Fibroblast of skin of back (primary cell): ENCODE measurements at regions not wholly inside any gene's neighbourhood (a gene's known extent, or its start where the extent isn't known, plus 50 kb on each side); places are given as distances from the start of the nearest gene placed in this dataset.

ENCODE experiments used
- DNase-seq: peaks from one replicate; pipeline ENCODE4 v3.0.0-alpha.2; 2013

- DNase-seq: no peak
These were observed 98.1 kb upstream of the CCL2 start for GRCh38 chr17:34156741-34157589.

GRCh38 chr17:34161690-34162089 is 93.4 kb upstream of the CCL2 start:
- no peak for DNase-seq

- no peak for DNase-seq
These were observed 92.0 kb upstream of the CCL2 start for GRCh38 chr17:34163123-34163522.

- DNase-seq: no peak
These were observed 91.4 kb upstream of the CCL2 start for GRCh38 chr17:34163646-34164045.

DNA sequence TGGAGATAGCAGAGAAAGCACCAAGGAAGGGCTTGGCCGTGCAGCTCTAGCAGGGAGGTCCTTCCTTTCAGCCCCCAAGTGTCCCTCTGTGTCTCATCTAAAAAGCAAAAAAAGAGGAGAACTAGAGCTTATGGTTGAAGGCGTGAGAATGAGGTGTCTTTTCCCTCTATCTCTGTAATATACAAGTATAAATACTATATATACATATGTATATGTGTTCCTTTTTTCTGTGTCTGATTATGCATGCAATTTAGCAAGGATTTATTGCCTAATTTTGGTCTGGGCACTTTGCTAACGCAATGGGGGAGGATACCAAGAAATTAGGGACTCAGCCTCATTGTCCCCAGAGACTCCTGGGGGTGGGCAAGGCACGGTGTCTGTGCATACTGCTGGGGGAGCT is 90.2 kb upstream of the CCL2 start:
- no peak for DNase-seq

GRCh38 chr17:34166352-34166751 is 88.7 kb upstream of the CCL2 start:
- DNase-seq: no peak

DNA sequence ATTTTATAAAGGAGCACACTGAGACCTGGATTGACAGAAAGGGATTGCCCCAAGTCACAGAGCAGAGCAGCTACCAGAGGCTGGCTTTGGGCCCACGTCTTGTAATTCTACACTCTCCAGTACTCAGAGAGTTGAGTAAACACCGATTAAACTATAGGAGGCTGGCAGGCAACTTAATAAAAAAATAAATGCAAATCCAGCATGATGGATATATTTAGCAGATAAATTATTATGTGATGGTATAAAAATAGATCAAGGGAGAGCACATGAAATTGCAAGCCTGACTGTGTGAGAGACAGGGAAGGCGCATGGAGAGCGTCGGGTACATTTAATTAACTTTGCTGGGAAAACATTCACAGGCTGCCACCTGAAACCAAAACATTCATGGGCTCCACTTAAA is 87.7 kb upstream of the CCL2 start:
- DNase-seq: no peak

- DNase-seq: no peak
These were observed 86.1 kb upstream of the CCL2 start for GRCh38 chr17:34168989-34169388.

DNA sequence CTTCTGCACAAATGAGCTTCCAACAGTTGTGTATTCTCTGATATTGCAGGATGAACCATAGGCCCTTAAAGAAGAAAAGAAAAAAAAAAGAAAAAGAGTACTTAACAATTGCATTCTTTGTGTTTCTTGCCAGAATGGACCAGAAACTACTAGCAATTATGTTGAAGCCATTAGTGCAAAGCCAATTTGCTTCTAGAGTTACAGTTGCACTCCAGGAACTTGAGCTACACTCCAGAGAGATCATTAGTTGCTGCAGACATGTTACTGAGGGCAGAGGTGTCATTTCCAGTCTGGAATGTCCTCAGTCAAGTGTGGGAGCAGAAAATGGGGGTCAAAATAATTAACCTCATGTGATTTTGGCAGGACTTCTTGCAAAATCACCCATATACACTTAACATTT is 85.6 kb upstream of the CCL2 start:
- DNase-seq: no peak

DNA sequence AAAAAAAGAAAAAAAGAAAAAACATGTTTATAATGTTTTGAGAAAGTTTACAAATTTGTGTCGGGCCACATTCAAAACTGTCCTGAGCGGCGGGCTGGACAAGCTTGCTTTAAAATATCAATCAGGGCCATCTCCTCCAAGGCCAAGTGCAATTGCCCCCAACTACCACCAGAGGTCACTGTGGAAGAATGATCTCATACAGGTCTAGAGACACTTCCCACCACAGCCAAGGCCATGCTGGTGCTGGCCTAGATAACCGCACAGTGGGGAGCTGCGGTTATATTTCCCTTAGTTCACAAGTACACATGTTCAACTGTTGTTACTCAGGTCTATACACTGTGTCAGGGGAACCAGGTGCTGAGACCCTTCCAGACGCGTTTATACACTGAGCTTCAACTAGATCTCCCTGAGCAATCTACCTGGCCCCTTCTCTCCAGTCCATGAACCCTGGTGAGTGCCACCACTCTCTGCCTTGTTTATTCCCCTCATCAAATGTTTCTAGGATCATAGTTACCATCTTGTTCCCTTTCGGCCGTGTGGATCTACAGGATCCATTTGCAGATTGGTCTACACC is 83.8 kb upstream of the CCL2 start:
- DNase-seq: peak; percentile 54

DNA sequence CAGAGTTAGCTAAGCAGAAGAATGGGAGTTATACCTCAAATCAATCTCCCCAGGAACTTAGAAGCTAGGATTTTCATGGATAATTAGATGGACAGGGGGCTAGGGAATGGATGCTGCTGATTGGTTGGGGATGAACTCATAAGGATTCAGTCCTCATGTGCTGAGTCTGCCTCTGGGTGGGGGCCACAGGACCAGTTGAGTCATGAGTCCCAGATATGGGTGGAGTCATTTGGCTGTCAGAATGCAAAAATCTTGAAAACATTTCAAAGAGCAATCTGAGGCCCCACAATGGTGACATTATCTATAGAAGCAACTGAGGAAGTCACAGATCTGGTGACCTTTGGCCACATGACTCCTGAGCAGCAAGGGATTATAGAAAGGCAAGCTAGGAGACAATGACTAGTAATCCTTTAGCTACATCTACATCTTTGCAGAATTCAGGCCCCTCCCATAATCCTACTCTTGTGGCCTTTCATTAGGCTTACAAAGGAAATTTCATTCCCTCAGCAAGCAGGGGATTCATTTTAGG is 82.6 kb upstream of the CCL2 start:
- no peak for DNase-seq

DNA sequence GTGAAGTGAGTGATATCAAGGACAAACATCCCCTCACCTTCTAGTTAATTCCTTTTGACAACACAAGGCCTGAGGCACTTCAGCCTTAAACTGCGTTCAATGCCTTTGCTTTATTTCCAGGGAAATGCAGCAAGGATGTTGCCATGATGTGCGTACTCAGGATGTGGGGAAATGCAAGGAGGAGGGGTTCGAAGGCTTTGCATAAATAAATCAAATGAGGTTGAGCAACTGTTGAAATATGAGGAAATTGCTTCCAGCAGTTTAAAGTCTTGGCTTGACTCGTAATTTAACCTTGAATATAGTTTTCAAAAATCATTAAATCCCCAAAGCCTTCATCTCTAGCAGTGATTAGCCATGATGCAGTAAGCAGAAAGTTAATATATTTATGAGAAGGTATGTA is 81.8 kb upstream of the CCL2 start:
- DNase-seq: no peak

DNA sequence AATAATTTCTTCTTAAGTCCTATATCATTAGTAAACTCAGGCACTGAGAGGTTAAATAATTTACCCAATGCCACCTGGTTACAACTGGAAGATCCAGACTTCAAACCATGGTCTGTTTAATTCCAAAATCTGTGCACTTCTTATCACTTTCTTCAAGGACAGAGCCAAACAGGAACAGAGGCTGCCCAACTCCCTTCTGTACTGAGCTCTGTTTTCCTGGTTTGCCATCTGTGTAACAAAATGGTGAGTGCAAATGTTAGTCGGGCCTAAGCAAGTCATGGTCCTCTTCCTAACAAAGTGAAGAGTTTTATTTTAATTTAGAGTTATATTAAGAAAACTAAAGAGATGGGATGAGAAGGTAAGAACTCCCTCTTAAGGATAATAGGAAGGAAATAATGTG is 80.6 kb upstream of the CCL2 start:
- DNase-seq: no peak

- DNase-seq: no peak
These were observed 78.6 kb upstream of the CCL2 start for GRCh38 chr17:34176440-34176839.

GRCh38 chr17:34177642-34178041 is 77.4 kb upstream of the CCL2 start:
- peak; percentile 21 for DNase-seq

GRCh38 chr17:34178092-34178491 is 77.0 kb upstream of the CCL2 start:
- DNase-seq: no peak

DNA sequence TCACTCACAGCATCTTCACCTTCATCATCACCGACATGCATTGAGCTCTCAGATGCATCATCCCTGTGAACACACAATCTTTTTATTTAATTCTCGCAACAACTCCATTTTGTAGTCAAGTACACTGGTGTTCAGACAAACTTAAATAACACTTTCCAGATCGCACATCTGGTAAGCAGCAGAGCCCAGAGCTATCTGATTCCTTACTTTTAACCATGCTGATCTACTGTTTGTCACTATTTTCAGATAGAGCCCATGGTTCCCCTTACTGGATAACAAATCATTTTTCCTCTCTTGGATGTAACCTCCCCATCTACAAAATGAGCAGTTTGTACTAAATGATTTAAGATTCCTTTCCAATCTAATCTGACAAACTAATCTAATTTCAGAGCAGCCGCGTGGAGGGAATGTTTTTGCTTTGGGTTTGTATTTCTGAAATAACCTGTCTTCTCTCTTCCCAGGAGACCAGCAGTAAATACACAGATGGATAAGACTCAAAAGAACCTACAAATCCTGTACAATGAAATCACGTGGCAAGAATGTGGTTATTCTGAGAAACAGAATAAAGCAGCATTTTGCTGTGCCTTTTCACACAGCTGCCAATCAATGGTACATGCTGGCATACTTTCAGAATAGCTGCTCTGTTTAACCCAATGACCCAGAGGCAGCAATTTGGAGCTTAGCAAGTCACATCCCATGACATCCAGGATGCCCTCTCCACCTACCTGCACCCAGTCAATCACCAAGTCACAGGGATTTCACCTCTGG is 72.9 kb upstream of the CCL2 start:
- no peak for DNase-seq

- no peak for DNase-seq
These were observed 59.1 kb upstream of the CCL2 start for GRCh38 chr17:34195987-34196386.

DNA sequence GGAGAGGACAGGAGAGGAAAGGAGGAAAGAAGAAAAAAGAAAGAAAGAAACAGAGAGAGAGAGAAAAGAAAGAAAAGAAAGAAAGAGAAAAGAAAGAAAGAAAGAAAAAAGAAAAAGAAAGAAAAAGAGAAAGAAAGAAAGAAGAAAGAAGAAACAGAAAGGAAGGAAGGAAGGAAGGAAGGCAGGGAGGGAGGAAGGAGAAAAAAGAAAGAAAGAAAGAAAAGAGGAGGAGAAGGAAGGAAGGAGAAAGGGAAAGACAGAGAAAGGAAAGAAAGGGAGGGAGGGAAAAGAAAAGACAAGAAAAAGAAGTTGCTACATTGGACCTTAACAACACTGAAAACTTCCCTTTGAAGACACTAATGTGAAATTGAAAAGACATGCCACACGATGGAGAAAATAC is 56.6 kb upstream of the CCL2 start:
- no peak for DNase-seq

GRCh38 chr17:34199454-34199853 is 55.6 kb upstream of the CCL2 start:
- DNase-seq: no peak

DNA sequence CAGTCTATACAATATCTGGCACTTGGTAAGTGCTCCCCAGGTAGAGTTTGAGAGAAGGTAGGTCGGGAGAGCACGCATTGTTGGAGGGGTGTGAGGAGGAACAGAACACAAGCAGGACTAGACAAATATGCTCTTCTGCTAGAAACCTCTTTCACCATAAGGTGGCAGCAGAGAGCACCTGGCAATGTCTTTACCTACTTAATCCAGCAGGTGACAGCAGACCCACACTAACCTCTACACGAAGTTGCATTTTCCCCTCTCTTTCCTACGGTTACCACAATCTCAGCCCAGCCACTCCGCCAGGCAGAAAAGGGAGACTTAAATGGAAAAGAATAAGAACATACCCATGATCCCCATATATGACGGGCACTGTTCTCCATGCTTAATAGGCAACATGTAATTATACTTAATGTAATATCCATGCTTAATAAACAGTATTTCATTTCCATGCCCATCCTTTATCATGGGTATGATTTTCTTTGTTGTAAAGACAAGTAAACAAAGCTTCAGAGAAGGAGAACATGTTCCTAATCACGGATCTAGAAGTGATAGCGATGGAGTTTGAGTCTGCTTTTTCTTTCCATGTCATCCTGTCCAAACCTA is 55.1 kb upstream of the CCL2 start:
- peak; percentile 68 for DNase-seq

GRCh38 chr17:34201225-34201624 is 53.9 kb upstream of the CCL2 start:
- DNase-seq: no peak

DNA sequence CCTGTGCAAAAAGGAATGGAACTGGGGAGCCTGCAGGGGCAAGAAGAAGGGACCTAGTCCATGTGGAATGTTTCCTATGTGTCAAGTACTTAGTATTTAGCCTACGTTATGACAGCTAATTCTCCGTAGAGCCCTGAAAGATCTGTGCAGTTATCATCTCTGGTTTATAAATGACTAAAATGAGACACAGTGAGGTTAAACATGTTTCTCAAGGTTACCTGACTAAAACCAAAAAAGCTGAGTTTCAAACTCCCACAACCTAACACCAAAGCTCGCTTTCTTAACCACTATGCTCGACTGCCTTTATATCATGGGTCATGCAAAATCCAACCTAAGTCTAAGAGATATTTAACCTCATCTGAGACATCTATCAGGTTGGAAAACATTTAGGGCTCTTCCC is 53.3 kb upstream of the CCL2 start:
- DNase-seq: no peak
